ENCODE measurements at regions not wholly inside any gene's neighbourhood (a gene's known extent, or its start where the extent isn't known, plus 50 kb on each side); places are given as distances from the start of the nearest gene placed in this dataset.

DNA sequence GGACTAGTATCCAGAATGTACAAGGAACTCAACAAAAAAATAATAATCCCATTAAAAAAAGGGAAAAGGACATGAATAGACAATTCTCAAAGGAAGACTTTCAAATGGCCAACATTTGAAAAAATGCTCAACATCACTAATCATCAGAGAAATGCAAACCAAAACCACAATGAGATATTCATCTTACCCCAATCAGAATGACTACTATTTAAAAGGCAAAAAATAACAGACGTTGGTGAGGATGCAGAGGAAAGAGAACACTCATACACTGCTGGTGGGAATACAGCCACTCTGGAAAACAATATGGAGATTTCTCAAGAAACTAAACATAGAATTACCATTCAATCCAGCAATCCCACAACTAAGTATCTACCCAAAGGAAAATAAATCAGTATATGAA lies 133.1 kb downstream of the KDR start:
- DNase-seq (ENCODE audit: low read depth), result no peak

GRCh38 chr4:54988655-54989054 lies 136.7 kb downstream of the KDR start:
- no peak for DNase-seq (ENCODE audit: low read depth)

DNA sequence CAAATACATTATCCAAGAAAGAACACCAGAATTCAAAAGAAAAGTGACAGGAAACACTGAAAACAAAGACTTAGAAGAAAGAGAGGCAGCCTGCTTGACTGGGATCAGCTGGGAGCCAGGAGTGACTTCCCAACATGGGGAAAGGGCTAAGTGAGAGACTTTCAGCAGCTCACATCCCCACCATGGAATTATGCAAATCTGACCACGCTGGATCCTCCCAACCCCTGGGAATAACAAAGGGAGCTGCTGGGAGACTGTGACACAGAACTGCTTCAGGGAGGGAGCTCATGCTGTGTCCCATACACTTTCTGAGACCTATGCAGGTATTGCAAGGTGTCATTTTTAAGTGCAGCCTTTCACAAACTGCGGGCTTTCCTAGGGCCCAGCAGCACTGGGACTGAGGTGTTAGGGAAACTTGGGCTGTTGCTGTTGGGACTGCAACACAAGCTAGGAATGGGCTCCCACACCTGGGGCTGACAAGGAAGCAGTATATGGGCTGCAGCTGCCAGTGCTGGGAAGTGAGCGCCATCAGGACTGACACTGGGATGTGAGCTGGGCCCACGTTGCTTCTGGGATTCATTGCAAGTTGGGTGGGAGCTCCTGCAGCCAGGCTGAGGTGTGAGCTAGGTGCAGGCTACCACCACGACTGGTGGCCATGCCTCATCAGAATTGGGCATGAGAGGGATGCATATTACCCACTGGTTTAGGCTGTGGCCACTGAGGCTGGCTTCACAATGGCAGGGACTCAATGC lies 139.1 kb downstream of the KDR start:
- no peak for DNase-seq (ENCODE audit: low read depth)

- no peak for DNase-seq (ENCODE audit: low read depth)
These were observed 148.7 kb downstream of the KDR start for GRCh38 chr4:54976682-54977081.

GRCh38 chr4:54976031-54976430 lies 149.4 kb downstream of the KDR start:
- no peak for DNase-seq (ENCODE audit: low read depth)

DNA sequence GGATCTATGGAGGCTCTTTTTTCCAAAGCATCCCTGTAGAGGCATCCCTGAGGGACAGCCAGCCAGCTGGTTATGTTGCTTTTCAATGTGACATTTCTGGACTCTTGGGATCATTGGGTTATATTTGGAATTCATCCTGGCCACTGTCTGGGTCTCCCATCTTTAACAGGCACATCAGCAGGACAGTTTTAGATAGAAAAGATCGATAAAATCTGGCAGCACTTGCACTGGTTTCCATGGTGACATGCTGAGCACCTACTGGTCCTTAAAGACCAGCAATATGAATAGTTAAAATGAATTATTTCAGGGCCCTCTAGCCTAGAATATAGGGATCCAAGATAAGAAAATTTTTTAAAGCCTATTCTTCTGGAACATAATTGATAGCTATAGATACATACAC lies 151.6 kb downstream of the KDR start:
- no peak for DNase-seq (ENCODE audit: low read depth)

- DNase-seq (ENCODE audit: low read depth), result no peak
These were observed 153.9 kb downstream of the KDR start for GRCh38 chr4:54971474-54971950.

GRCh38 chr4:54967289-54967688 lies 158.1 kb downstream of the KDR start:
- no peak for DNase-seq (ENCODE audit: low read depth)

- DNase-seq (ENCODE audit: low read depth), result no peak
These were observed 163.9 kb downstream of the KDR start for GRCh38 chr4:54961357-54961975.

GRCh38 chr4:54959651-54960116 lies 165.7 kb downstream of the KDR start:
- DNase-seq (ENCODE audit: low read depth), result no peak

- DNase-seq (ENCODE audit: low read depth), result no peak
These were observed 166.3 kb downstream of the KDR start for GRCh38 chr4:54959131-54959530.

DNA sequence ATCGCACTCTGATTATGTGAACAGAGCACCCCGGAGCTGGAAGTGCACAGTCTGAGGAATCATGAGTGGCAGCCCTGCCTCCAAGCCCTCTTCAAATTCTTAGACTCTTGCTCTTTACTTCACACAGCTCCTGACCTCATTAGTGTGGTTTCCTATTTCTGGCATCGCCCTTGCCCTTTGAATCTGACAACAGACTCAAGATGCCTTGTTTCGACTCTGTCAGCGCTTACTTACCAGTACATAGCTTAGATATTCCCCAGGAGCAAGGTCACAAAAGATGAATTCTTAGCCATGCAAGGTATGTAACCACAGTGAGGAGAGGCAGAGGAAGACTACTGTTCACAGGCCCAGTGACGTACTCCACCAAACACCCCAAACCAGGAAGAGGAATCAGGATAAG lies 167.2 kb downstream of the KDR start:
- DNase-seq (ENCODE audit: low read depth), result no peak

DNA sequence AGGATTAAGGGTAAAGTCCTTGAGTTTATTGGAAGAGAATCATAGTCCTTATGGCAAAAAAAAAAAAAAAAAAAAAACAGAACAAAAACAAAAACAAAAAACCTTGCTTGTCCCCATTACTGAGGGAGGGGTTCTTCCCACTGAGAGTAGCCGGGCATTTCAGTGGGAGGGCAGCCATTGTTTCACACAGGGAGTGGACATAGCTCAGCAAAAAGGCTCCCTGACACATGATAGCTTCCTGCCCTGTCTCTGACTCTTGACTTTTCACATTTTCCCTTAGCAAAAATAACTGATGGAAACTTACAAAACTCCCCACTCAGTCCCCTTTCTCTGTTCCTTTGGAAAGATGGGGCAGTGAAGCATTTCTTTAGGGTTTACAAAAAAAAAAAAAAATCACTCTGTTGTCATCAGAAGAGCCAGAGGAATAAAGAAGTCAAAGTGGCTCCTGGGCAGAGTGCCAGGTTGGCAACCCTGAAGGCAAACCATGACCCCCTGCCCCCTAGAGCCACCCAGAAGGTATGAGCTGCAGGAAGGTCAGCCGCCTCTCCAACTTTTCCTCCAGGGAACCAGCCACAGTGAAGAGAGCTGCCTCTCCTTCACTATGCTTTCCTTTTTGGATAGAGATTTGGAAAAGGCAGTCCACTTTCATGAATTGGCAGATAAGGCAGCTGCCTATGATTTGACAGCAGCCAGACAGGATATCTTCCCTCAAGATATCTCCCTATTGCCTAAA lies 170.6 kb downstream of the KDR start:
- no peak for DNase-seq (ENCODE audit: low read depth)

DNA sequence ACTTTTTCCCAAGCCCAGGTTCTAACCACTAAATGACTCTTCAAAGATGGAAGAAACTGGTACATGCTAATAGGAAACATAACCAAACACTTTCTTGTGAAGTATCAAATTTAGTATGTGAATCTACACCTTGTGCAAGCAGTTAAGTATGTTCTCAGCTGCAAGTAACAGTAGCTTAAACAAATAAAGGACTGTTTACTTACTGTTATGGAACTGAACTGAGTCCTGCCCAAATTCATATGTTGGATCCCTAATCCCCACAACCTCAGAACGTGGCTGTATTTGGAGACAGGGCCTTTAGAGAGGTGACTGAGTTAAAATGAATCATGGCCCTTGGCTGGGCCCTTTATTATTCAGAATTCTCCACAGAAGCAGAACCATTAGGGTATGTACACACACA lies 178.7 kb downstream of the KDR start:
- DNase-seq (ENCODE audit: low read depth), result no peak

- DNase-seq (ENCODE audit: low read depth), result no peak
These were observed 179.6 kb downstream of the KDR start for GRCh38 chr4:54945838-54946237.

DNA sequence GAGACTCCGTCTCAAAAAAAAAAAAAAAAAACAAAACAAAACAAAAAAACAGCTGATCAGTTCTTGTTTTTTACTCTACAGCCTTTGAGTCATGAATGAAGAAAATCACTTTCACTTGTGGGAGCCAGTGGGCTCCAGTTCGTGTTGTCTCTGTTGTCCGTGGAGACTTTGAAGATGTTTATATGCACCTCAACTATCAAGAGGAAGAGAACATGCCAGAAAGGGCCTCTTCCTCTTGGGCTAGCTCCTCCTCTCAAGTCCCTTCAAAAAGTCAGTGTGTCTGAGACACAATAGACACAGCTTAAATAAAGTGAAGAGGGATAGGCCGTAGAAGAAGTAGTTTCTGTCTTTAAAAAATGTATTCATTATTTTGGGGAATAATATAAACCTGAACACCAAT lies 182.7 kb downstream of the KDR start:
- peak; percentile 23 for DNase-seq (ENCODE audit: low read depth)

DNA sequence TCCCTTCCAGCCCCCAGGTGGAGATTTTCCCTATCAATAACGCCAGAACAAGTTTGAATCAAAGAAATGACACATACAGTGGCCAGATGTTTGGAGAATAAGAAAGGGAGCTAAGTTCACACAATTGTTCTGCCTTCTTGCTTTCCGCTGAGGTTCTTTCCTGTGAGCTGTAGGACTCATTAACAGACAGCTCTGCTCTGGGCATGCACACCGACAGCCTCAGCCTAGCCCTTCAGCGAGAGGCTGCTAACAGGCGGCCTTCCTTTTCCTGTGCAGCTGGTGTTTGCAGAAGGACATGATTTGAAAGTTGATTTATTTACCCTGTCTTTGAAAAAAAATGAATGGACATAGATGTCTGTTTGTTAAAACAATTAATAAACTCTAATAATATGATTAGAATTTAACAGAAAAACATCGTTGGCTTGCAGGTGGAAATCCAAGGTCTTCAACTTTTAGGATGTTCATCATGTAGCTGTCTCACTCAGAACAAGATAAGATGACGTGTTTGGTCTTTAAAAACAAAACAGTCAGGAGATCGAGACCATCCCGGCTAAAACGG lies 183.3 kb downstream of the KDR start:
- DNase-seq (ENCODE audit: low read depth), result no peak

GRCh38 chr4:54940996-54941865 lies 184.2 kb downstream of the KDR start:
- no peak for DNase-seq (ENCODE audit: low read depth)

- DNase-seq (ENCODE audit: low read depth), result no peak
These were observed 187.9 kb downstream of the KDR start for GRCh38 chr4:54937501-54937900.

DNA sequence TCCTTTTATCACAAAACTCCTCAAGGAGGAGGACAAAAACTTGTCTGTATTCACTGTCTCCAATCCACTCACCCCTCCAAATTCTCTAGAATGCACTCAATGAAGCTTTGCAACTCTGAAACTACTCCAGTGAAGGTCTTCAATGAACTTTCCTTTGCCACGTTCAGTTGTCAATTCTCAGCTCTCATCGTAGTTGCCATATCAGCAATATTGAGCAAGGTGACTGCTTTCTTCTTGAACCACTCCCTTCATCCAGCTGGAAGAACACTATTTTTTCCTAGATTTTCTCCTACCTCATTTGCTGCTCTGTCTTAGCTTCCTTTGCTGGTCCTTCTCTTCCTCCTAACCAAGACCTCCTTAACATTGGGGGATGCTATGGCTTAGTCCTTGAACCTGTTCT lies 191.8 kb downstream of the KDR start:
- DNase-seq (ENCODE audit: low read depth), result no peak

DNA sequence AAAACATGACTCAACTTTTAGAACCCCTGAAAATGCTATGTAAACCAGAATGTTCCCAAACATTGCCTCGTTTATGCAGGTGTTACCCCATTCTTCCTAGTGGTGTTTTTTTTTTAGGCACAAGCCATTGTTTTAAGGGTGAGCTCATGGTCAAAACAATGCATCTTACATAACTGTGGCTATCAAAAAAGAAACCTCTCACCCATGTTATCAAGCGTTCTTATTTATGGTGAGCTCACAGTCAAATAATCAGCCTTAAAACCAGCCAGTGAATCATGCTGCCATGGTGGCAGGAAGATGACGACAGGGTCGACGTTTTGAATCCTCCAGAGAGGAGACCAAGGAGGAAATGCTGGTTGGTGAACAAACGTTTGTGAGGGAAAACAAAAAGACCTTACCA lies 195.2 kb downstream of the KDR start:
- DNase-seq (ENCODE audit: low read depth), result no peak

DNA sequence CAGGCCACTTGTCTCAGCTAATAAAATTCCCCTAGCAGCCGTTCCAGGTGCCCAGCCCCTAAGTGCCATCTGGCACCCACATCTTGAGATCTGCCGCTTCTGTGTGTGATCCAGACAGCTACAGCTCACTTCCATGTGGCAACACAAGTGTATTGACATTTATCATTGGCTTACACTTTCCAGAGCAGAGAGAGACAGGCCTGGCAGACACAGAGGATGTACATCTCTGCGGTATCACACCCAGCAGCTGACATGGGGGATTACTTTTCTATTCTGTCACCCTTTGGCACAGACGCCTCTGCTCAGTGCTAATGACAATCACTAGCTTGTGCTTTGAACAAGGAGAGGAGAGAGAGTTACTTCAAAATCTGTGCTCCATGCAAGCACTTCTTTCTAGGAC lies 195.9 kb downstream of the KDR start:
- no peak for DNase-seq (ENCODE audit: low read depth)

Data from T follicular helper cell (primary cell).